ENCODE measurements at regions not wholly inside any gene's neighbourhood (a gene's known extent, or its start where the extent isn't known, plus 50 kb on each side); places are given as distances from the start of the nearest gene placed in this dataset.
A peak's percentile ranks its signal among the peaks of the same experiment; 100 is the strongest.
"Not testable (repeated sequence)": the region's sequence is repeated elsewhere in the genome, so short reads cannot be mapped to it uniquely, and the experiment has no call there.

- peak; percentile 3 to 73 for DNase-seq
These were observed 149.2 kb downstream of the NPIPB5 start for GRCh38 chr16:22659933-22660332.

GRCh38 chr16:22660441-22661160, 149.9 kb downstream of the NPIPB5 start:
- no peak for DNase-seq

- DNase-seq = no peak
These were observed 150.5 kb downstream of the NPIPB5 start for GRCh38 chr16:22661161-22661647.

- not testable (repeated sequence) for DNase-seq
These were observed 151.0 kb upstream of the HS3ST2 start for GRCh38 chr16:22662958-22663357.

- no peak for DNase-seq
These were observed 150.4 kb upstream of the HS3ST2 start for GRCh38 chr16:22663389-22664064.

GRCh38 chr16:22664132-22664531, 149.8 kb upstream of the HS3ST2 start:
- peak in 1 of 2 experiments; percentile 4 for DNase-seq

- DNase-seq = no peak
These were observed 149.4 kb upstream of the HS3ST2 start for GRCh38 chr16:22664561-22664997.

- no peak for DNase-seq
These were observed 148.7 kb upstream of the HS3ST2 start for GRCh38 chr16:22665048-22665797.

- DNase-seq = no peak
These were observed 148.2 kb upstream of the HS3ST2 start for GRCh38 chr16:22665803-22666202.

GRCh38 chr16:22668318-22668717, 145.6 kb upstream of the HS3ST2 start:
- DNase-seq = no peak

GRCh38 chr16:22670044-22670536, 143.9 kb upstream of the HS3ST2 start:
- DNase-seq = no peak

- DNase-seq = peak in 1 of 2 experiments; percentile 50
These were observed 143.4 kb upstream of the HS3ST2 start for GRCh38 chr16:22670551-22671041.

GRCh38 chr16:22671301-22672076, 142.5 kb upstream of the HS3ST2 start:
- DNase-seq = no peak

- DNase-seq = no peak
These were observed 141.1 kb upstream of the HS3ST2 start for GRCh38 chr16:22672830-22673210.

- no peak for DNase-seq
These were observed 140.5 kb upstream of the HS3ST2 start for GRCh38 chr16:22673421-22673831.

- no peak for DNase-seq
These were observed 139.2 kb upstream of the HS3ST2 start for GRCh38 chr16:22674832-22675191.

GRCh38 chr16:22675745-22676540, 138.0 kb upstream of the HS3ST2 start:
- no peak for DNase-seq

GRCh38 chr16:22677024-22677830, 136.7 kb upstream of the HS3ST2 start:
- DNase-seq = no peak

- no peak for DNase-seq
These were observed 135.7 kb upstream of the HS3ST2 start for GRCh38 chr16:22678311-22678710.

GRCh38 chr16:22681554-22682291, 132.2 kb upstream of the HS3ST2 start:
- no peak for DNase-seq
